ENCODE measurements at regions not wholly inside any gene's neighbourhood (a gene's known extent, or its start where the extent isn't known, plus 50 kb on each side); places are given as distances from the start of the nearest gene placed in this dataset.
"Not testable (repeated sequence)": the region's sequence is repeated elsewhere in the genome, so short reads cannot be mapped to it uniquely, and the experiment has no call there.

DNA sequence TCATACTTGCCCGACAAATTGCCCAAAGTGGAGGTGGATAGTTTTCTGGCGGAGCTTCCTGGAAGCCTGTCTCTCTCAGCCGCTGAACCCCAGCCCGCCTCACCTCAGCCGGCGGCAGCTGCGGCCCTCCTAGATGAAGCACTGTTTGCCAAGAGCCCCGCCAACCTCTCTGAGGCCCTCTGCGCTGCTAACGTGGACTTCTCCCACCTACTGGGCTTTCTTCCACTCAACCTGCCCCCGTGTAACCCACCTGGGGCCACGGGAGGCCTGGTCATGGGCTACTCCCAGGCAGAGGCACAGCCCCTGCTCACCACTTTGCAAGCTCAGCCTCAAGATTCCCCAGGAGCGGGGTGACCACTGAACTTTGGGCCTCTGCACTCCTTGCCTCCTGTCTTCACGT, 254.1 kb downstream of the NKX6-1 start:
- TF ChIP-seq, protein P1, sequence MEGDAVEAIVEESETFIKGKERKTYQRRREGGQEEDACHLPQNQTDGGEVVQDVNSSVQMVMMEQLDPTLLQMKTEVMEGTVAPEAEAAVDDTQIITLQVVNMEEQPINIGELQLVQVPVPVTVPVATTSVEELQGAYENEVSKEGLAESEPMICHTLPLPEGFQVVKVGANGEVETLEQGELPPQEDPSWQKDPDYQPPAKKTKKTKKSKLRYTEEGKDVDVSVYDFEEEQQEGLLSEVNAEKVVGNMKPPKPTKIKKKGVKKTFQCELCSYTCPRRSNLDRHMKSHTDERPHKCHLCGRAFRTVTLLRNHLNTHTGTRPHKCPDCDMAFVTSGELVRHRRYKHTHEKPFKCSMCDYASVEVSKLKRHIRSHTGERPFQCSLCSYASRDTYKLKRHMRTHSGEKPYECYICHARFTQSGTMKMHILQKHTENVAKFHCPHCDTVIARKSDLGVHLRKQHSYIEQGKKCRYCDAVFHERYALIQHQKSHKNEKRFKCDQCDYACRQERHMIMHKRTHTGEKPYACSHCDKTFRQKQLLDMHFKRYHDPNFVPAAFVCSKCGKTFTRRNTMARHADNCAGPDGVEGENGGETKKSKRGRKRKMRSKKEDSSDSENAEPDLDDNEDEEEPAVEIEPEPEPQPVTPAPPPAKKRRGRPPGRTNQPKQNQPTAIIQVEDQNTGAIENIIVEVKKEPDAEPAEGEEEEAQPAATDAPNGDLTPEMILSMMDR (IDR thresholded peaks at IDR 0.05; ENCODE audit: insufficient read depth, low read length, poor library complexity, severe bottlenecking), result not testable (repeated sequence)
- TF ChIP-seq EZH2phosphoT487 (conservative IDR thresholded peaks at IDR 0.05; ENCODE audit: low read length), result not testable (repeated sequence)

Data from SU-DHL-6 (cell line).